ENCODE measurements at regions not wholly inside any gene's neighbourhood (a gene's known extent, or its start where the extent isn't known, plus 50 kb on each side); places are given as distances from the start of the nearest gene placed in this dataset.
"Not testable (repeated sequence)": the region's sequence is repeated elsewhere in the genome, so short reads cannot be mapped to it uniquely, and the experiment has no call there.

- DNase-seq (ENCODE audit: low read depth, low spot score) = no peak
Measured at GRCh38 chr3:145387211-145387610, 773.8 kb downstream of the PLOD2 start.

DNA sequence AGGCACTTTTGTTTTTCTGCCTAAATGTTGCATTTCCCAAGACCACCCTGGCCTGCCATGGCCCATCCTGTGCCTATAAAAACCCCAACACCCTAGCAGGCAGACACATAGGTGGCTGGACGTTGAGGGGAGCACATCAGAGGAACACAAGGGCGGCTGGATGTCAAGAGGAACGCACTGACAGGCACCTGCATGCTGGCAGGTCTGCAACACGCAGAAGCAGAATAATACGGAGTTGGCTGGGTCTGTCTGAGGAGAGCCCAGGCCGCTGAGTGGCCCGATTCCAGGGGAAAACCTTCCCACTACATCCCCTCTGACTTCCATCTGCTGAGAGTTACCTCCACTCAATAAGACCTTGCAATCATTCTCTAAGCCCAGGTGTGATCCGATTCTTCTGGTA is 765.6 kb downstream of the PLOD2 start:
- no peak for DNase-seq (ENCODE audit: low read depth, low spot score)

- DNase-seq (ENCODE audit: low read depth, low spot score) = no peak
Measured at GRCh38 chr3:145411605-145412004, 749.4 kb downstream of the PLOD2 start.

- no peak for DNase-seq (ENCODE audit: low read depth, low spot score)
Measured at GRCh38 chr3:145417678-145418077, 743.3 kb downstream of the PLOD2 start.

GRCh38 chr3:145422556-145422955 is 738.4 kb downstream of the PLOD2 start:
- no peak for DNase-seq (ENCODE audit: low read depth, low spot score)

GRCh38 chr3:145427355-145427754 is 733.6 kb downstream of the PLOD2 start:
- DNase-seq (ENCODE audit: low read depth, low spot score) = no peak

DNA sequence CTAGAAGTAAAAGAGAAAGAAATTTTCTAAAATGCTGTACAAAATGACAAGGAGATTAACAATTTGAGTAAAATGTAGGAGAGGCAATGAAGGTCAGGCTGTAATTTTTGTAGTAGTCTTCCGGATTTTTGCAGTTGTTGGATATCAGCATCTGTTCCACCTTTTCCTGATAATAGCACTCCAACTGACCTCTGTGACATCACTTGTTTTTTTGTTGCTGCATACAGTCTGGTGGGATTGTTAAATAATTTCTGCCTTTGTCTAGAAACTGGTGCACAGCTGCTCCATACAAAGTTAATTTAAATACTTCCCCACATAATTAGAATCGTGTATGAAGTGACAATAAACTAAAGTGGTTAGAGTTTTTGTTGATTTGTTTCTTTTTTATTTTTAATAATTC is 731.4 kb downstream of the PLOD2 start:
- no peak for DNase-seq (ENCODE audit: low read depth, low spot score)

DNA sequence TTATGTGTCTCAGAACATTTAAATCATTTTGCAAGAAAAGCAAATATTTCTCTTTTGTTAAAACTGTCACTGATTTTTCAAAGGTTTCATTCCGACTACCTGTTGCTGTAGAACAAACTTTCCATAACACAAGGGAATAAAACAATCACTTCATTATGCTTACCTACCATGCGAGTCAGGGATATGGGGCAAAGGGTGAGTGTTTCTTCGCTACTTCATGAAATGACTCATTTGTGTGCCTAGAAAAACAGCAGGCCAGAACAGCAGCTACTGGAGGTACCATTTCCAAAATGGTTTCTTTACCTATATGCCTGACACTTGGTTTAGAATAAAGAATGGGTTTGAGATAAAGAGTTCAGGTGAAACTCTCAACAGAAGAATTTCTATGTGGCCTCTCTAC is 712.5 kb downstream of the PLOD2 start:
- no peak for DNase-seq (ENCODE audit: low read depth, low spot score)

DNA sequence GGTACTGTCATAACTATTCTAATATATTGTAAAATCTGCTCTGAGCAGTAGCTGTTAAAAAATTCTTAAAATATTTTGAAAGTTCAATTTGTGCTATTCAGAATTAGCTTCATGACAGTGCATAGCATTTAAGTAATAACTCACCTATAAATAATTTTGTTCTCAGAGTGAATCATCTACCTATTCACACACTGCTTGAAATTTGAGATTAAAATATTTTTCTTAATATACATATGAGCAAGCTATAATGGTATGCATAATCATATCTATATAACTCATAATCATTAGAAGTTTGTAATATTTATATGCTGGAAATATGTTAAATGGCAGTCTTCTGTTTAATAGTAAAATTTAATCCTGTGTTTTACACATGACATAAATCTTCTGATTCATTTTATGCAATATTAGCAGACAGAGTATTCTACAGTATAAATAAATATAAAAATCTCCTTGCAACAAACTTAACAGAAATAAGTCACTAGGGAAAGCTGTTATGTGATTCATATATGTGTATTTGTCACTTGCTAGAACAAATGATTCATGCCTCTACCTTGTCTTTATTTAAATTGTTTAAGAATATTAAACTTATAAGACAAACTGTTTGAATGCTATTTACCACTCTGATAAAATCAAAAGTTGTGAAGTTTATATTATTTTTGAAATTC is 710.8 kb downstream of the PLOD2 start:
- no peak for DNase-seq (ENCODE audit: low read depth, low spot score)

DNA sequence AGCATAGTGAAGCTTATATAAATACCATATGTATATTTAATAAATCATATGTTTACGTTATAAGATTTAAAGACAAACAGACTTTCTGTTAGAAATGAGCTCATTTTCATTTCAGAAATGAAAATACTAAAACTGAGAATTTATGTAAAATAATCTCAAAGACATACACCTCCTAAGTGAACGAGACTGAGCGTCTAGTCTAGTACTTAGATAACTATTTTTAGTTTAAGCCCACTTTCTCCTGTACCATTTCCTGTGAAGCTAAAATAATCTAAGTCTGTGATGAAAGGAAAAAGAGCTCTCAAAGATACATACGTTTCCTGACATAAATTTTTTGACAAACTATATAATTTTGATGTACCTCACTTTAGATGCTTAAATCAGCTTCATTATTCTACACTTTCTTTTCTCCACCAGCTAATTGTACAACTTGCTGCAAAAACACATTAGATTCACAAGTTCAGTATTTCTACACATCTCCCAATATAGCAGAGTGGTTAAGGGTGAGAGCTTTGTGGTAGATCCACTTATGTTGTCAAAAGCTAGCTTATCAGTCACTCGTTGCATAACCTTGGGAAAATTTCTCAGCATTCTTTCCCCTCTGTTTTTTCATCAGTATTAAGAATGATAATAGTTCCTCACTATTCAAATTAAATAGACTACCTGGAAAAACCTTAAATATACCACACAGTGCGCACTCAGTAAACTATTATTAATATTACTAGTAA is 703.0 kb downstream of the PLOD2 start:
- no peak for DNase-seq (ENCODE audit: low read depth, low spot score)

DNA sequence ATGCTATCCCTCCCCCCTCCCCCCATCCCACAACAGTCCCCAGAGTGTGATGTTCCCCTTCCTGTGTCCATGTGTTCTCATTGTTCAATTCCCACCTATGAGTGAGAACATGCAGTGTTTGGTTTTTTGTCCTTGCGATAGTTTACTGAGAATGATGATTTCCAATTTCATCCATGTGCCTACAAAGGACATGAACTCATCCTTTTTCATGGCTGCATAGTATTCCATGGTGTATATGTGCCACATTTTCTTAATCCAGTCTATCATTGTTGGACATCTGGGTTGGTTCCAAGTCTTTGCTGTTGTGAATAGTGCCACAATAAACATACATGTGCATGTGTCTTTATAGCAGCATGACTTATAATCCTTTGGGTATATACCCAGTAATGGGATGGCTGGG is 701.3 kb downstream of the PLOD2 start:
- DNase-seq (ENCODE audit: low read depth, low spot score) = not testable (repeated sequence)

- DNase-seq (ENCODE audit: low read depth, low spot score) = no peak
Measured at GRCh38 chr3:145471976-145472375, 689.0 kb downstream of the PLOD2 start.

DNA sequence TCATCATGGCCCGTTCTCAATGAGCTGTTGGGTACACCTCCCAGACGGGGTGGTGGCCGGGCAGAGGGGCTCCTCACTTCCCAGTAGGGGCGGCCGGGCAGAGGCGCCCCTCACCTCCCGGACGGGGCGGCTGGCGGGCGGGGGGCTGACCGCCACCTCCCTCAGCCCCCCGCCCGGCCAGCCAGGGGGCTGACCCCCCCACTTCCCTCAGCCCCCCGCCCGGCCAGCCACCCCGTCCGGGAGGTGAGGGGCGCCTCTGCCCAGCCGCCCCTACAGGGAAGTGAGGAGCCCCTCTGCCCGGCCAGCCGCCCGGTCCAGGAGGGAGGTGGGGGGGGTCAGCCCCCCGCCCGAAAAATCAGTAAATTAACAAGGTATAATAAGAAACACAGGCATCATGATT is 678.2 kb downstream of the PLOD2 start:
- DNase-seq (ENCODE audit: low read depth, low spot score) = not testable (repeated sequence)

- DNase-seq (ENCODE audit: low read depth, low spot score) = no peak
Measured at GRCh38 chr3:145483992-145484391, 677.0 kb downstream of the PLOD2 start.

DNA sequence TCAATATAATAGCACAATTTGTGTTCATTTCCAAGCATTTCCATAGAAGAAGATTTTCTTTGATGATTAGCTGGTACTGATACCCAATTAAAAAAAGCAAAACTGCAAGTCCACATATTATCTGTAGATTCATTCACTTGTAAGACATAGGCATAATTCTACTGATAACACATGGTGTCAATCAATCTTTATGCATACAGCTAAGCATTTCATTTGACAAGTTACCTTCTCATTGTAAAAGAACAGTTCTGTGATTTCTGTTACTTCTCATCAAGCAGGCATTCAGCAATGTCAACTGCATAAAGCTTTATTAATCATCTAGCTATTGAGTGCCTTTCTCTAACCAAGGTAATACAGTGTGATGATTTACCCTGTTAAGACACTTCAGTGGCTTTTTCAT is 672.0 kb downstream of the PLOD2 start:
- DNase-seq (ENCODE audit: low read depth, low spot score) = no peak

- no peak for DNase-seq (ENCODE audit: low read depth, low spot score)
Measured at GRCh38 chr3:145490088-145491048, 670.6 kb downstream of the PLOD2 start.

DNA sequence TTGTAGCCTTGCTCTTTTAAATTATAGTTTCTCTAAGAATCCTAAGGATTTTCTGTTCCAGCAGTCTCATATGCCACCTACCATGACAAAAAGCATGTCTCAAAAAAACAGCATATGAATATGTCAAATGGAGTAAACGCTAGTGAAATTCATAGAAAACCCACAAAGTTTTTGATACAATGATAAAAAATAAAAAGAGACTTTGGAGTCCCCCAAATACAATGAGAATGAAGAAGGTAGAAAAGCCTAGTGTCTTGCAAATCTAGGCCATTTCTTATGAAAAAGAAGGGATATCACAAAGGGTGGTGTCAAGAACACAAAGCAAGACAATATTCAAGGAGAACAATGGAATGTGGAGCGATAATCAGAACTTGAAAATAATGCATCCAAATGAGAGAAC is 668.5 kb downstream of the PLOD2 start:
- DNase-seq (ENCODE audit: low read depth, low spot score) = no peak

- DNase-seq (ENCODE audit: low read depth, low spot score) = not testable (repeated sequence)
Measured at GRCh38 chr3:145517416-145517815, 643.6 kb downstream of the PLOD2 start.

- DNase-seq (ENCODE audit: low read depth, low spot score) = no peak
Measured at GRCh38 chr3:145518639-145519038, 642.3 kb downstream of the PLOD2 start.

DNA sequence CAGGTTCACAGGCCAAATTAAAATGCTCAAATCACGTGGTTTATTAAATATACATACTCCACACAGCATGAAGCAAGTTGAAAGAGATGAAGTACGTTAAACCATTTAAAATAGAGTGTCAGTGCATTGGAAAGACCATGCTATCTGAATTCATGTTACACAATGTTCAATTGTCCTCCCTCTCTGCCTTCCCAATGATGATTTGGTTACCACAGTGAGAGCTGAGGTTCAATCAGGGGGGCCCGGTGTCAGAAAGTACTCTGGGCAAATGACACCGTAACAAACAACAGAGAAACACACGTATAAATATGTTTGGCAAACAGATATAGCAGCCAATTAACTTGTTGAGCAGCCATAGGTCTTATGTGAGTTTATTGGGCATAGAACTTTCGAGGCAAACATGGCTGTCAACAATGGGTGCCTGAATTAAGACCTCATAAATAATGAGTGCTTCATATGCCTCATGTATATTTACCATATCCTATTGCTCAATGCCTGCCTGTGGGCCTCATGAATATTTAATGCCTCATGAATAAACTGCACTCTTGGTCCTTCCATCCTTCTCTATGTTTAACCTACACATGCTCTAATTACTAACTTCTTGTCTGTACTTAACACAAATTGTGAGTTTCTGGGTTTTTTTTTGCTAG is 641.5 kb downstream of the PLOD2 start:
- DNase-seq (ENCODE audit: low read depth, low spot score) = no peak

- no peak for DNase-seq (ENCODE audit: low read depth, low spot score)
Measured at GRCh38 chr3:145522179-145522578, 638.8 kb downstream of the PLOD2 start.
